ENCODE measurements at regions not wholly inside any gene's neighbourhood (a gene's known extent, or its start where the extent isn't known, plus 50 kb on each side); places are given as distances from the start of the nearest gene placed in this dataset.
"Not testable (repeated sequence)": the region's sequence is repeated elsewhere in the genome, so short reads cannot be mapped to it uniquely, and the experiment has no call there.

- H3K9ac ChIP-seq (ENCODE audit: extremely low read depth, insufficient read length, low read length); H2BK15ac ChIP-seq (ENCODE audit: low read depth, low read length); H2BK120ac ChIP-seq (ENCODE audit: low read depth, low read length, poor library complexity, severe bottlenecking); H3K27ac ChIP-seq (ENCODE audit: insufficient read length, low read depth, low read length); H3K4me3 Mint-ChIP-seq; H3K4me2 ChIP-seq (ENCODE audit: insufficient read depth, insufficient read length, low read length); H3K27ac Mint-ChIP-seq; H2AFZ ChIP-seq (ENCODE audit: low read length); H3K4me1 Mint-ChIP-seq; H3K36me3 Mint-ChIP-seq (ENCODE audit: insufficient read depth in 1 of 3, low read depth in 3 of 3); H2BK12ac ChIP-seq (ENCODE audit: insufficient read length, low read depth, low read length); H3K14ac ChIP-seq (ENCODE audit: insufficient read depth, low read length); H2AK5ac ChIP-seq (ENCODE audit: insufficient read length, low read length); H3T11ph ChIP-seq (ENCODE audit: low read length); H3K23ac ChIP-seq (ENCODE audit: insufficient read length, low read depth, low read length); H3K18ac ChIP-seq (ENCODE audit: insufficient read length, low read depth, low read length); H3K56ac ChIP-seq (ENCODE audit: insufficient read length, low read depth, low read length); H3K27me3 ChIP-seq (ENCODE audit: insufficient read depth, low read length); H2BK20ac ChIP-seq (ENCODE audit: low read depth, low read length, poor library complexity, severe bottlenecking); DNase-seq; H3K4me1 ChIP-seq (ENCODE audit: insufficient read depth, low read length); H4K20me1 ChIP-seq (ENCODE audit: control insufficient read depth, insufficient read depth, insufficient read length); H3K27me3 Mint-ChIP-seq (ENCODE audit: low read depth); H4K5ac ChIP-seq (ENCODE audit: insufficient read length, low read depth, low read length); H3K9me3 ChIP-seq (ENCODE audit: control insufficient read depth, low read depth, low read length); H4K91ac ChIP-seq (ENCODE audit: insufficient read length, low read depth, low read length); H2BK5ac ChIP-seq (ENCODE audit: insufficient read length, low read length); H3K79me2 ChIP-seq (ENCODE audit: insufficient read depth, low read length); H3K23me2 ChIP-seq (ENCODE audit: insufficient read length, low read depth, low read length, poor library complexity, severe bottlenecking); H4K8ac ChIP-seq (replicated peaks; ENCODE audit: insufficient read length, low read depth, low read length); H3K79me1 ChIP-seq (ENCODE audit: insufficient read depth, low read depth, low read length, poor library complexity, severe bottlenecking); H3K4ac ChIP-seq (ENCODE audit: low read depth, low read length): not testable (repeated sequence)
- peaks cover 6 to 57% of the 10 kb centered on the region in 2 experiments for H3K9me3 Mint-ChIP-seq
Observed at GRCh38 chr6:57966757-57967156, 649.3 kb downstream of the PRIM2 start.

GRCh38 chr6:57971956-57972355 lies 654.5 kb downstream of the PRIM2 start:
- not testable (repeated sequence) for H2BK20ac ChIP-seq (ENCODE audit: low read depth, low read length, poor library complexity, severe bottlenecking); H3K27me3 ChIP-seq (ENCODE audit: insufficient read depth, low read length); DNase-seq; H3K4me3 Mint-ChIP-seq; H3K4ac ChIP-seq (ENCODE audit: low read depth, low read length); H3T11ph ChIP-seq (ENCODE audit: low read length); H3K27me3 Mint-ChIP-seq (ENCODE audit: low read depth); H3K23ac ChIP-seq (ENCODE audit: insufficient read length, low read depth, low read length); H3K14ac ChIP-seq (ENCODE audit: insufficient read depth, low read length); H4K91ac ChIP-seq (ENCODE audit: insufficient read length, low read depth, low read length); H3K4me1 Mint-ChIP-seq; H2BK15ac ChIP-seq (ENCODE audit: low read depth, low read length); H3K18ac ChIP-seq (ENCODE audit: insufficient read length, low read depth, low read length); H3K9me3 ChIP-seq (ENCODE audit: control insufficient read depth, low read depth, low read length); H3K4me2 ChIP-seq (ENCODE audit: insufficient read depth, insufficient read length, low read length); H3K4me1 ChIP-seq (ENCODE audit: insufficient read depth, low read length); H3K79me2 ChIP-seq (ENCODE audit: insufficient read depth, low read length); H3K36me3 Mint-ChIP-seq (ENCODE audit: insufficient read depth in 1 of 3, low read depth in 3 of 3); H4K8ac ChIP-seq (replicated peaks; ENCODE audit: insufficient read length, low read depth, low read length); H3K56ac ChIP-seq (ENCODE audit: insufficient read length, low read depth, low read length); H4K20me1 ChIP-seq (ENCODE audit: control insufficient read depth, insufficient read depth, insufficient read length); H2BK120ac ChIP-seq (ENCODE audit: low read depth, low read length, poor library complexity, severe bottlenecking); H3K27ac Mint-ChIP-seq; H3K79me1 ChIP-seq (ENCODE audit: insufficient read depth, low read depth, low read length, poor library complexity, severe bottlenecking); H2AK5ac ChIP-seq (ENCODE audit: insufficient read length, low read length); H2BK5ac ChIP-seq (ENCODE audit: insufficient read length, low read length); H3K9ac ChIP-seq (ENCODE audit: extremely low read depth, insufficient read length, low read length); H3K23me2 ChIP-seq (ENCODE audit: insufficient read length, low read depth, low read length, poor library complexity, severe bottlenecking); H2AFZ ChIP-seq (ENCODE audit: low read length); H2BK12ac ChIP-seq (ENCODE audit: insufficient read length, low read depth, low read length); H3K27ac ChIP-seq (ENCODE audit: insufficient read length, low read depth, low read length); H4K5ac ChIP-seq (ENCODE audit: insufficient read length, low read depth, low read length)
- WGBS (ENCODE audit: extremely low coverage, insufficient read length, low lambda C conversion rate), result no CpG with 5 or more reads among the region's 4 CpGs
- peaks cover 18 to 76% of the 10 kb centered on the region in 2 experiments for H3K9me3 Mint-ChIP-seq
